Esophagus squamous epithelium (tissue), 5 donors: ENCODE measurements at regions not wholly inside any gene's neighbourhood (a gene's known extent, or its start where the extent isn't known, plus 50 kb on each side); places are given as distances from the start of the nearest gene placed in this dataset.

ENCODE experiments used
- DNase-seq: peaks from one replicate; lab custom pipeline; 2025; lab: John Stamatoyannopoulos, UW
- H3K27ac ChIP-seq, 4 donors: fragments of 200-600 bp; sonication (generic); one replicate each; pipeline ENCODE4 v1.5.1; 2016 to 2019; ENCODE audit warnings: mild to moderate bottlenecking in 1 of 4
- H3K27me3 ChIP-seq, 4 donors: fragments of 200-600 bp; sonication (generic); 1 replicate in 3 of 4; 2 replicates in 1 of 4; pipeline versions ENCODE4 v1.5.1 to v1.6.0; 2017 to 2021; ENCODE audit warnings: antibody characterized with exemption in 1 of 4
- H3K36me3 ChIP-seq, 3 donors: fragments of 200-600 bp; sonication (generic); one replicate each; pipeline ENCODE4 v1.5.1; 2016 to 2019
- H3K4me1 ChIP-seq, 3 donors: fragments of 200-600 bp; sonication (generic); one replicate each; pipeline ENCODE4 v1.5.1; 2017 to 2019
- H3K4me3 ChIP-seq, 4 donors: fragments of 200-600 bp; sonication (generic); 1 replicate in 3 of 4; 2 replicates in 1 of 4; pipeline ENCODE4 v1.5.1; 2016 to 2019; ENCODE audit warnings: mild to moderate bottlenecking in 2 of 4, moderate library complexity in 1 of 4
- H3K9me3 ChIP-seq, 3 donors: fragments of 200-600 bp; sonication (generic); one replicate each; pipeline ENCODE4 v1.5.1; 2016 to 2019
- CTCF ChIP-seq, 6 experiments: fragments of 450-650 bp in 4 of 6; fragments of 200-600 bp in 2 of 6; sonication (generic) in 2 of 6; IDR thresholded peaks; one replicate each; pipeline ENCODE4 v1.5.1; 2016 to 2019; ENCODE audit warnings: antibody characterized with exemption in 6 of 6, mild to moderate bottlenecking in 4 of 6, moderate library complexity in 4 of 6
- POLR2A ChIP-seq, 4 donors: fragments of 450-650 bp; IDR thresholded peaks; one replicate each; pipeline ENCODE4 v1.6.1; 2017; ENCODE audit warnings: antibody characterized with exemption in 4 of 4, mild to moderate bottlenecking in 4 of 4, moderate library complexity in 3 of 4
- WGBS, 2 donors: methylation state at CpG; one replicate each; pipeline ENCODE4 v1.1.5; 2018; 5-methylcytosine and 5-hydroxymethylcytosine counted together
- intact Hi-C: fragments of 100-400 bp; cut with DNase I; formaldehyde crosslinking; loops from one replicate; pipeline ENCODE4 v1.15.0; 2022
- donor health status: DM: yes; HTN: yes; CAD: no.

GRCh38 chr10:133006202-133006601, 63.8 kb upstream of the CFAP46 start:
- no peak for DNase-seq
- no peak for TF ChIP-seq CTCF (IDR thresholded peaks at IDR 0.05)
- TF ChIP-seq POLR2A (IDR thresholded peaks at IDR 0.05) = no peak

GRCh38 chr10:133004478-133004877, 62.1 kb upstream of the CFAP46 start:
- H3K4me3 ChIP-seq = no peak overlapping the region
- 57 to 75% methylated on average over 3 of the region's 10 CpGs for WGBS, 2 donors
- peaks cover 0 to 35% (median 0%) of the 10 kb centered on the region in 4 donors for H3K27me3 ChIP-seq
- DNase-seq = no peak
- H3K9me3 ChIP-seq = no peaks in the 10 kb centered on the region
- no peaks in the 10 kb centered on the region for H3K36me3 ChIP-seq
- peaks cover 2 to 11% (median 5%) of the 10 kb centered on the region in 3 donors for H3K4me1 ChIP-seq
- no peak overlapping the region for H3K27ac ChIP-seq
- TF ChIP-seq POLR2A (IDR thresholded peaks at IDR 0.05) (no peak), CTCF (IDR thresholded peaks at IDR 0.05) (no peak)
- intact Hi-C loops = no loop called here

More at GRCh38 chr10:133006202-133006601, 63.8 kb upstream of the CFAP46 start:
- H3K9me3 ChIP-seq = no peaks in the 10 kb centered on the region
- no peak overlapping the region for H3K4me3 ChIP-seq
- WGBS, 2 donors = 100% methylated on average over 3 of the region's 10 CpGs; no CpG with 5 or more reads in 1 of the 2 donors
- intact Hi-C loops = no loop called here
- H3K27me3 ChIP-seq = peaks cover 0 to 27% (median 0%) of the 10 kb centered on the region in 4 donors
- no peaks in the 10 kb centered on the region for H3K36me3 ChIP-seq
- peaks cover 7 to 18% (median 10%) of the 10 kb centered on the region in 3 donors for H3K4me1 ChIP-seq
- no peak overlapping the region for H3K27ac ChIP-seq

- Histone ChIP-seq H3K27ac (no peak overlapping the region), H3K4me3 (no peak overlapping the region), H3K4me1 (no peaks in the 10 kb centered on the region), H3K9me3 (no peaks in the 10 kb centered on the region), H3K36me3 (no peaks in the 10 kb centered on the region), H3K27me3 (peaks cover 0 to 41% (median 0%) of the 10 kb centered on the region in 4 donors)
- intact Hi-C loops = no loop called here
- TF ChIP-seq CTCF (IDR thresholded peaks at IDR 0.05) (no peak), POLR2A (IDR thresholded peaks at IDR 0.05) (no peak)
- WGBS, 2 donors = 53 to 63% methylated on average over 2 to 3 of the region's 3 CpGs
- no peak for DNase-seq
Measured at GRCh38 chr10:133003188-133003587, 60.8 kb upstream of the CFAP46 start.

DNA sequence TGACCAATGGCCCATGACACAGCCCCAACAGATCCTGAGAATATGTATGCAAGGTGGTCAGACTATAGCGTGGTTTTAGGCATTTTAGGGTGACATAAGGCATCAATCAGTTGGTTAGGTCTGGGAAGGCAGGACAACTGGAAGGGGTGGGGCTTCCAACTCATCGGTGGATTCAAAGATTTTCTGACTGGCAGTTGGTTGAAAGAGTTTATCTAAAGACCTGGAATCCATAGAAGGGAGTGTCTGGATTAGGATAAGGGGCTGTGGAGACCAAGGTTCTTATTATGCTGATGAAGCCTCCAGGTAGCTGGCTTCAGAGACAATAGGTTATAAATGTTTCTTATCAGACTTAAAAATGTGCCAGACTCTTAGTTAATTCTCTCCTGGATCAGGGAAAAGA, 60.3 kb upstream of the CFAP46 start:
- Histone ChIP-seq H3K27me3 (peaks cover 0 to 47% (median 0%) of the 10 kb centered on the region in 4 donors), H3K36me3 (no peaks in the 10 kb centered on the region), H3K9me3 (no peaks in the 10 kb centered on the region), H3K4me3 (no peak overlapping the region), H3K27ac (no peak overlapping the region), H3K4me1 (no peaks in the 10 kb centered on the region)
- TF ChIP-seq CTCF (IDR thresholded peaks at IDR 0.05) = no peak
- no peak for TF ChIP-seq POLR2A (IDR thresholded peaks at IDR 0.05)
- no peak for DNase-seq
- 35 to 38% methylated on average over 2 of the region's 2 CpGs for WGBS, 2 donors
- intact Hi-C loops = no loop called here

DNA sequence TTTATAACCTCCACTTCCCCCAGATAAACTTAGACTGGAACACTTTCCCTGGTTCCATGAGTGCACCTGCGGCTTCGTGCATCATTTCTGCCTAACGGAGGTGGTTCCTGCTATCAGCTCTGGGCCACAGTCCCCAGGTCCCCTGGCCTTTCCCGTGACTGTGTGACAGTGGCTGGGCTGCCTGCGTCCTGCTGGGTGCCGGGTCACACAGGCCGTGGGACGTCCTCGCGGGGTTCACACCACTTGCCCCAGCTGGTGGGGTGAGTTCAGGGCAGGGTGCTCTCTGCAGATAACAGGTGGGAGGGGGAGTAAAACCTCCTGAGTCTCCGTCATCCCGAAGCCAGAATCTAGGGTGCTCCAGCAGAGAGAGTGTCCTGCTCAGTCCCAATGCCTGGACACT, 58.7 kb upstream of the CFAP46 start:
- intact Hi-C loops = no loop called here
- WGBS, 2 donors = 62 to 75% methylated on average over 3 to 4 of the region's 12 CpGs
- Histone ChIP-seq H3K9me3 (no peaks in the 10 kb centered on the region), H3K27ac (no peak overlapping the region), H3K4me1 (no peaks in the 10 kb centered on the region), H3K27me3 (peaks cover 0 to 55% (median 0%) of the 10 kb centered on the region in 4 donors), H3K36me3 (no peaks in the 10 kb centered on the region), H3K4me3 (no peak overlapping the region)
- TF ChIP-seq POLR2A (IDR thresholded peaks at IDR 0.05) = no peak
- TF ChIP-seq CTCF (IDR thresholded peaks at IDR 0.05) = no peak
- DNase-seq = no peak
